Kidney tubule cell (primary cell): ENCODE measurements at regions not wholly inside any gene's neighbourhood (a gene's known extent, or its start where the extent isn't known, plus 50 kb on each side); places are given as distances from the start of the nearest gene placed in this dataset.
"Not testable (repeated sequence)": the region's sequence is repeated elsewhere in the genome, so short reads cannot be mapped to it uniquely, and the experiment has no call there.

Experiments
- DNase-seq: peaks from one replicate; pipeline ENCODE4 v3.0.0-alpha.2; 2018; ENCODE audit warnings: low spot score

DNA sequence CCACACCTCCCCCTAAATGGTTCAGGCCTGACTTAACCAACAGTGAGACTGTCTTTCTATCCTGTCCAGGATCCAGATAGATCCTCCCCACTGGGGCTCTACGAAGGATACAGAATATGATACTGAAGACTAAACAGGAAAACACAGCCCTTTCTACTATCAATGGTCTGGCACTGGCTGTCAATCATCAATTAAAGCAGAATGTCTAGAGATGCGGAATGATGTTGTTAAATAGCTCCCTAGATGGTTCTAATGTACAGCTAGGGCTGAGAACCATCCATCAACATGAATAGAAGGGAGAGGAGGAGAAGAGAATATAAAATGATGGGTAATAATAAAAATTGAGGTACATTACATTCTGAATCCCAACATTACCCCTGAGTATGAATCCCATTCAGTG is 314.3 kb upstream of the CELF2 start:
- no peak for DNase-seq

- DNase-seq: no peak
Measured at GRCh38 chr10:10712155-10712704, 305.4 kb upstream of the CELF2 start.

DNA sequence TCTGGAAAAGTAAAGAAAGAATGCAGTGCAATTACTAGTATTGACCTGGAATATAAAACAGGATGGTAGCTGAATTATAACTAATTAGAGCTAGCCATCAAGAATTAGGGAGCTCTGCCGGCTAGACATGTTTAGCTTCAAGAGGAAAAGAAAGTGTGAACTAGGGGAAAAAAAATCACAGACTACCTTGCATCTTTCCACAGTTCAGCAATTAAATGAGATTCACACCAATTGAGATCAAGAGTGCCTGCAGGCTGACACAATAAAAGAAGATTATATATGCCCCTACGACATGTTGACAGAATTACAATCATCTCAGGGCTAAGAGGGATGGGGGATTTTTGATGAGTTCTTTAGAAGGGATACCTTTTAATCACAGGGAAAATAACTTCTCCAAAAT is 303.3 kb upstream of the CELF2 start:
- DNase-seq: no peak

- no peak for DNase-seq
Measured at GRCh38 chr10:10716972-10717371, 300.7 kb upstream of the CELF2 start.

GRCh38 chr10:10722422-10722821 is 295.2 kb upstream of the CELF2 start:
- DNase-seq: no peak

DNA sequence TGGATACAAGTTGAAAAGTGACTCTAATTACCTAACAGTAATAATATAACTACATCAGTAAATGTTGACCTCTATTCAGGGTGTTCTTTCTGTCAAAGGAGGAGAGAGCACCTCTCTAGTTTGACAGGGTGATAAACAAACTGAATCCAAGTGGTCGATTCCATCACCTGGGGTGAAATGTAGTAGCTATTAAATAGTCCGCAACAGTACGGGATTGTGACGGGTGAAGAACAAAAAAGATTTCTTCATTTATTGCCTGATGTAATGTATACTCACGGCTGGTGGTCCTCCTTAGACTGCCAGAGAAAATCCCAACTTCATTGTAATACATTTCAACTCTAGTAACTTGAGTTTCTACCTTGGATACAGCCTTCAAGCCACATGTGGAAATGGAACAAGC is 292.5 kb upstream of the CELF2 start:
- DNase-seq: no peak

DNA sequence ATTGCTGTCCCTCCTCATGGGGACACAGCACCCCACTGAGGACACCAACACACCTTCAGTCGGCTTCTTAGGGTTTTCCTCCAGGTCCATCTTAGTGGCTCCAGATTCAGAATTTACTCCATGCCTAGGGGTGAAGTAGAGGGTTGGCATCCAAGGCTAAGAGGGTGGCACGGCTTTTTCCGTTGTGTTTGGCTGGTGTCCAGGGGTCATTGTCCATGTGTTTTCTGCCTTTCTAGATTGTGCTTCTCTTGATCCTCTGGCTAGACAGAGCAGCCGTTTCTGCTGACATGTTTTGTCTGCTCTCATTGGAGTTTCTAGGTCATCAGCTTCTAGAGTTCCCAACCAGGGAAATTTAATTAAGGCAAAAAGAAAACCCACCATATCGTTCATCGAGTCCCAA is 291.6 kb upstream of the CELF2 start:
- no peak for DNase-seq

DNA sequence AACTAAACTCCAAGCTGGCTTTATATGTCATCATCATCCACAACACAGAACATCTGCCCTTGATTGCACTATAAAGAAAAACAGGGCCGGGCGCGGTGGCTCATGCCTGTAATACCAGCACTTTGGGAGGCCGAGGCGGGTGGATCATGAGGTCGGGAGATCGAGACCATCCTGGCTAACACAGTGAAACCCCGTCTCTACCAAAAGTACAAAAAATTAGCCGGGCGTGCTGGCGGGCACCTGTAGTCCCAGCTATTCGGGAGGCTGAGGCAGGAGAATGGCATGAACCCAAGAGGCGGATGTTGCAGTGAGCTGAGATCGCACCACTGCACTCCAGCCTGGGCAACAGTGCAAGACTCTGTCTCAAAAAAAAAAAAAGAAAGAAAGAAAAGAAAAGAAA is 290.3 kb upstream of the CELF2 start:
- DNase-seq: not testable (repeated sequence)

DNA sequence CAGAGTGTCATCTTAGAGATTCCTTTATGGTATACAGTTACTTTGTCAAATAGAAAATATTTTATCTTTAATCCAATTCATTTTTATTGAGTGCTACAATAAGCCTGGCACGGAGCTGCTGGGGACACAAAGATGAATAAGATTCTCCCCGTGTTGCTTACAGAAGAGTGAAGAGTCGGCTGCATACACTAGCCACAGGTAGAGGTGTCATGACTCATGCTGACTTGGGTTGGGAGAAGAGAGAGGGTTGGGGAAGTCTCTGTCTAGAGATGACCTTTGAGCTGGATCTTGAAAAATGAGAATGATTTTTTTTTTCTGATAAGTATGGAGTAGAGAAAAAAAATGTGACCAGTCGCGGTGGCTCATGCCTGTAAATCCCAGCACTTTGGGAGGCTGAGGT is 289.9 kb upstream of the CELF2 start:
- DNase-seq: no peak

GRCh38 chr10:10730471-10731043 is 287.1 kb upstream of the CELF2 start:
- no peak for DNase-seq

DNA sequence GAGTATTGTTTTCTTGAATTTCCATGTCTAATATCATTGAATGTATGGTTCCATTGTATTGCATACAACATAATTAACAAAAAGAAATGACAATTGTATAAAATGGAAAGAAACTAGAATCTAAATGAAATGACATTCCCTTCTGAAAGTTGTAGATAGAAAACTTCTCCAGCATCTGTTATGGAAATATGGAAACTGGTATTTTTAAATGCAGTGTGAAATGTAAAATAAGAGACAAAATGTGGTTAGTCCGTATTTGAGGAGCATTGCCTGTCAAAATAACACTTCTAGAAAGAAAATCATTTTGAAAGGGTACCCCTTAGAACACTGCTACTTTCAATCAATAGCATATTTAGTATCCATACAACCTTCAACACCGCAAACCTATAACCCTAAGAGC is 286.3 kb upstream of the CELF2 start:
- no peak for DNase-seq

GRCh38 chr10:10734356-10735064 is 283.2 kb upstream of the CELF2 start:
- DNase-seq: no peak

DNA sequence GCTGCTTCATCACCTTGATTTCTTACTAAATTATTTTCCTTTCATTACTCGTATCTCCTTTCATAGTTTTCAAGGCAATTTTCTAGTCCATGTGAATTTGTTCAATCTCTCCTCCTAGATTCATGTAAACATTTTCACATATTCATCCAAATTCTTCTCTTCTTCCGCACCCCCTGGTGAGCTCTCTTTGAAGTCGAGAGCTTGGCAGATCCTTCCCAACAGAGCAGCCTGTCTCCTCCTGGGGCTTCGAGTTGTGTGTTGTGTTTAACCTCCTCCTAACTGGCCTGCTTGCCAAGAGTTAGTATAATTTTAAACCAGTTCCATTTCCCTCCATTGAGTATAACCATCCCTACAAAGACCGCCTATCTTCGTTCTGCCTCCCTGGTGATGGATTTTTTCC is 272.4 kb upstream of the CELF2 start:
- DNase-seq: no peak

- DNase-seq: no peak
Measured at GRCh38 chr10:10755490-10755889, 262.2 kb upstream of the CELF2 start.

DNA sequence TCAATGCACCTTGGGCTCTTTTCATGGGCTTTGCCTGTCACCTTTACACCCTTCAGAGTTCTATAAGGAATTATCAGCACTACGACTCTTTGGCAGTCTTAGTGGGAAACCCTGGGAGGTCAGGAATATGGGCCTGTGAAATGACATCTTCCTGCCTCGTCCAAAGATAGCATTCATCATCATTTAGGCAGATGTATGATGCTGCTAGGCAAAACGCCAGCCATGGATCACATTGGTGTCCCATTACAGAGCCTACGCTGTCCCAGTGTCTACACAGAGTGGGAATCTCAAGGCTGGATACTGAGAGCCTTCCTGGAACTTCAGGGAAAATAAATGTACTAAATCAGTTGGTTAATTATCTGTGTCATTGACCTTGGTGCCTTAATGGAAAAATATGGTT is 259.4 kb upstream of the CELF2 start:
- DNase-seq: no peak

- not testable (repeated sequence) for DNase-seq
Measured at GRCh38 chr10:10759806-10760205, 257.9 kb upstream of the CELF2 start.

DNA sequence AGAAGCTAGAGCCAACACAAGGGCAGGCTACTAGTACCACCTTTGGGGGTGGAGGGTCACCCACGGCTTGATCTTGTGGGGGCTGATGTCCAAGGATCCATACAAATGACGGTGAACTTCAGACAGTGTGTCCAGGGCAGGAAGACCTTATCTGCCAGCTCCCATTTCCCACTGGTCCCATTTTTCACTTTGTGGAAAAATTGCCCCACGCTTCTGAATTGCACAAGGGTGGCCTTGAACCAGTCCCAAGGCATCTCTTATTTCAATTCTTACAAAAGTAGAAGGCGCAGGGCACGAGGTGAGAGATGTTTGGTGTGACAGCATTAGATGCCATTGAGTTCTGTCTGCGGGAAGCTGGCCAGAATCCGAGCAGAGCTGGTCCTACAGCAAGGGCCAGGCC is 252.7 kb upstream of the CELF2 start:
- DNase-seq: no peak

DNA sequence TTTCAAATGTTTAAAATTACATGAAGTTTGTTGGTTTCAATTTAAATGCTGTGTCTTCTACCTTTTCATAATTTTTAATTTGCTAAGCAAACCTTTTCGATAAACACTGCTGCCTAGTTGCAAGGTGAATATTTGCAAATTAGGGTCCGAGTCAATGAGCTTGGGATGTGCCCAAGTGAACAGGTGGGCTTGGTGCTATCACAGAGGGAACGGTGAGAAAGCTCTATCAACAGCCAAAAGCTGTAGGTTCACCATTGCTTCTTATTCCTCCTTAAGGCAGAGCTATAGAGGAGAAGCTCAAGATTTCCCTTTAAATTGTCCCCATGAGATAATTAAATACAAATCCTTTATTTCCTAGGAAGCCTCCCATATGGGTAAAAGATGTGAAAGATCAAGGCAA is 245.3 kb upstream of the CELF2 start:
- no peak for DNase-seq

GRCh38 chr10:10772874-10773508 is 244.7 kb upstream of the CELF2 start:
- no peak for DNase-seq

DNA sequence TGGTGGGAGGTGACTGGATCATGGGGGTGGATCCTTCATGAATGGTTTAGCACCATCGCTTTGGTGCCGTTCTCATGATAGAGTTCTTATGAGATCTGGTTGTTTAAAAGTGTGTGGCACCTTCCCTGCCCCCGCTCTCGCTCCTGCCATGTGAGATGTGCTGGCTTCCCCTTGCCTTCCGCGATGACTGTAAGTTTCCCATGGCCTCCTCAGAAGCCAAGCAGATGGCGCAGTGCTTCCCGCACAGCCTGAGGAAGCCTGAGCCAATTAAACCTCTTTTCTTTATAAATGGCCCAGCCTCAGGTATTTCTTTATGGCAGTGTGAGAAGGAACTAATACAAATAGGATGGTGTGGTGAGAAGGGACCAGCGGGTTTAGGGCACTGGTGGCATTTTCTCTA is 243.3 kb upstream of the CELF2 start:
- DNase-seq: no peak

DNA sequence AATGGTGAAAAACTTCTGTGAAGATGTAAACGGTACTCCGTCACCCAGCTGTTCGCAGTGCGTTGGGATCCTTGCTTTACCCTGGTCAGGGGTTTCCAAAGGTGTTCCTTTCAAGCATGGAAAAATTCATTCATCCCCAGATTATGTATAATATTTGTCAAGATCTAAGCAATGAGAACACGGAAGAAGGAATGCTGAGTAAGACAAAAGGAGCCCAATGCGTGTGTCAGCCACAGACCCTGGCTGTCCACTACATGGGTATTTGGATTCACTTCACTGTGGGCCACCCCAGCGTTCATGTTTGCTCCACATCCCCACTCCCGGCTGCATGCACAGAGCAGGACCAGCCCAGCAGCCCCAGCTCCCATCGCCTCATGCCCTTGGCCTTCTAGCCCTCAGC is 241.3 kb upstream of the CELF2 start:
- no peak for DNase-seq

DNA sequence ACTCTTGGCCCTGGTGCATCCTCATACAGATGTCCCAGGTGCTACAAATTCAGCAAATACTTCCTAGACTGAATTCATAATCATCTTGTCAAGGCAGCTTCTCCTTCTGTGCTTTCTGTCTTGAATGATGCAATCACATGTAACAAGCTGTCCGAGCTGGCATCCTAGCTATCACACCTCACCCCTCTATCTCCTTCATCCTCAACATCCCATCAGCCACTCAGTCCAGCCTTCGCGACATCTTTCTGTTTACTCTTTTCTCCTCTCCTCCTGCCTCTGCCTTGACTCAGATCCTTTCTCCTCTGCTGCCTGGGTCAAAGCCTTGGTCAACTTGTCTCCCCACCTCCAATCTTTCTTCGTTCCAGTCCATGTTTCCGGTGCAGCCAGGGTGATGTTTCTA is 240.4 kb upstream of the CELF2 start:
- no peak for DNase-seq

- DNase-seq: no peak
Measured at GRCh38 chr10:10777723-10778122, 239.9 kb upstream of the CELF2 start.

DNA sequence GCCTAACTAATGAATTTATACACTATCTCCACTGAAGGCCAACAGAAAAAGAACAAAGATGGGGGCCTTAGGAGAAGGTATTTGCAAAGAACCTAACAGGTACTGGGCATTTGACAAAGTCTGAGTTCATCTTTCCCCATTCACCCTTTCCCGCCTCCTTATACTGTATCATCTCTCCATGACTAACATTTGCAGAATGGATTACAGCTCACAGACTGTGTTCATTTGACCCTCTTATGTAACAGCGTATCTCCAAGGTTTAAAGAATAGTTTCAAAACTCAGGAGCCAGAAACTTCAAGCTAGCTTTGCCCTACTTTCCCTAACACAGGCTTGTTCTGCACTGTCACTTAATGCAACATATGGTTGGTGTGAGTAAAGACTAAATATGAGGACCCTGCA is 238.7 kb upstream of the CELF2 start:
- no peak for DNase-seq
